ENCODE measurements at regions not wholly inside any gene's neighbourhood (a gene's known extent, or its start where the extent isn't known, plus 50 kb on each side); places are given as distances from the start of the nearest gene placed in this dataset.
"Not testable (repeated sequence)": the region's sequence is repeated elsewhere in the genome, so short reads cannot be mapped to it uniquely, and the experiment has no call there.

GRCh38 chr12:25698772-25699171 is 145.7 kb upstream of the LMNTD1 start:
- DNase-seq, result no peak
- ChIA-PET CTCF (no interaction called here), POLR2A (no interaction called here)
- H3K4me1 Mint-ChIP-seq, result no peaks in the 10 kb centered on the region
- no peaks in the 10 kb centered on the region for H3K36me3 Mint-ChIP-seq
- H3K27ac Mint-ChIP-seq, result no peak overlapping the region
- Histone ChIP-seq H3K9me3 (ENCODE audit: low read length) (no peaks in the 10 kb centered on the region), H3K27ac (ENCODE audit: low read depth, low read length) (no peak overlapping the region), H3K27me3 (ENCODE audit: insufficient read depth, low read length, poor library complexity, severe bottlenecking) (no peaks in the 10 kb centered on the region), H3K4me1 (ENCODE audit: insufficient read depth, low read length) (no peaks in the 10 kb centered on the region), H3K4me3 (ENCODE audit: low read length) (no peak overlapping the region), H3K36me3 (ENCODE audit: insufficient read depth, low read length) (no peaks in the 10 kb centered on the region)
- H3K9me3 Mint-ChIP-seq, result peaks cover 0 to 3% (median 0%) of the 10 kb centered on the region in 5 donors
- H3K27me3 Mint-ChIP-seq, result peaks cover 0 to 3% of the 10 kb centered on the region in 2 donors
- H3K4me3 Mint-ChIP-seq, result no peak overlapping the region

- Histone ChIP-seq H3K36me3 (ENCODE audit: insufficient read depth, low read length) (no peaks in the 10 kb centered on the region), H3K27ac (ENCODE audit: low read depth, low read length) (no peak overlapping the region), H3K4me1 (ENCODE audit: insufficient read depth, low read length) (no peaks in the 10 kb centered on the region), H3K4me3 (ENCODE audit: low read length) (no peak overlapping the region), H3K9me3 (ENCODE audit: low read length) (no peaks in the 10 kb centered on the region), H3K27me3 (ENCODE audit: insufficient read depth, low read length, poor library complexity, severe bottlenecking) (no peaks in the 10 kb centered on the region)
- Mint-ChIP-seq H3K27me3 (peaks cover 0 to 3% of the 10 kb centered on the region in 2 donors), H3K4me3 (no peak overlapping the region), H3K36me3 (no peaks in the 10 kb centered on the region), H3K4me1 (no peaks in the 10 kb centered on the region), H3K9me3 (peaks cover 0 to 3% (median 0%) of the 10 kb centered on the region in 5 donors), H3K27ac (no peak overlapping the region)
- ChIA-PET CTCF (no interaction called here), POLR2A (no interaction called here)
- no peak for DNase-seq
These were observed 146.4 kb upstream of the LMNTD1 start for GRCh38 chr12:25699454-25699853.

- no peaks in the 10 kb centered on the region for H3K9me3 ChIP-seq (ENCODE audit: low read length)
- no peak overlapping the region for H3K4me3 ChIP-seq (ENCODE audit: low read length)
- H3K4me3 Mint-ChIP-seq, result no peak overlapping the region
- H3K27ac Mint-ChIP-seq, result no peak overlapping the region
- no peak for DNase-seq
- H3K27me3 ChIP-seq (ENCODE audit: insufficient read depth, low read length, poor library complexity, severe bottlenecking), result no peaks in the 10 kb centered on the region
- H3K36me3 ChIP-seq (ENCODE audit: insufficient read depth, low read length), result no peaks in the 10 kb centered on the region
- ChIA-PET POLR2A (no interaction called here), CTCF (no interaction called here)
- H3K27me3 Mint-ChIP-seq, result peaks cover 0 to 3% of the 10 kb centered on the region in 2 donors
- peaks cover 0 to 3% (median 0%) of the 10 kb centered on the region in 5 donors for H3K9me3 Mint-ChIP-seq
- no peak overlapping the region for H3K27ac ChIP-seq (ENCODE audit: low read depth, low read length)
- H3K36me3 Mint-ChIP-seq, result no peaks in the 10 kb centered on the region
- no peaks in the 10 kb centered on the region for H3K4me1 Mint-ChIP-seq
- H3K4me1 ChIP-seq (ENCODE audit: insufficient read depth, low read length), result no peaks in the 10 kb centered on the region
These were observed 148.2 kb upstream of the LMNTD1 start for GRCh38 chr12:25701290-25701689.

- POLR2A ChIA-PET, result no interaction called here
- Mint-ChIP-seq H3K27ac (peak overlapping the region in 1 of 8 donors; percentile 2), H3K9me3 (peaks cover 0 to 3% (median 0%) of the 10 kb centered on the region in 5 donors)
These were observed 149.5 kb upstream of the LMNTD1 start for GRCh38 chr12:25702553-25702952.

GRCh38 chr12:25705261-25705660 is 152.2 kb upstream of the LMNTD1 start:
- no peaks in the 10 kb centered on the region for H3K4me1 Mint-ChIP-seq
- H3K36me3 ChIP-seq (ENCODE audit: insufficient read depth, low read length), result no peaks in the 10 kb centered on the region
- no peak overlapping the region for H3K27ac Mint-ChIP-seq
- no peak for DNase-seq
- no peaks in the 10 kb centered on the region for H3K9me3 ChIP-seq (ENCODE audit: low read length)
- POLR2A ChIA-PET, result no interaction called here
- no peak overlapping the region for H3K4me3 ChIP-seq (ENCODE audit: low read length)
- H3K4me1 ChIP-seq (ENCODE audit: insufficient read depth, low read length), result no peaks in the 10 kb centered on the region
- CTCF ChIA-PET, result no interaction called here
- no peak overlapping the region for H3K4me3 Mint-ChIP-seq
- H3K27me3 Mint-ChIP-seq, result no peaks in the 10 kb centered on the region
- no peaks in the 10 kb centered on the region for H3K27me3 ChIP-seq (ENCODE audit: insufficient read depth, low read length, poor library complexity, severe bottlenecking)
- H3K36me3 Mint-ChIP-seq, result no peaks in the 10 kb centered on the region
- peaks cover 0 to 3% (median 0%) of the 10 kb centered on the region in 5 donors for H3K9me3 Mint-ChIP-seq
- H3K27ac ChIP-seq (ENCODE audit: low read depth, low read length), result no peak overlapping the region

More at GRCh38 chr12:25702553-25702952, 149.5 kb upstream of the LMNTD1 start:
- DNase-seq, result no peak
- Histone ChIP-seq H3K27me3 (ENCODE audit: insufficient read depth, low read length, poor library complexity, severe bottlenecking) (no peaks in the 10 kb centered on the region), H3K4me3 (ENCODE audit: low read length) (no peak overlapping the region), H3K27ac (ENCODE audit: low read depth, low read length) (no peak overlapping the region), H3K4me1 (ENCODE audit: insufficient read depth, low read length) (no peaks in the 10 kb centered on the region), H3K9me3 (ENCODE audit: low read length) (no peaks in the 10 kb centered on the region), H3K36me3 (ENCODE audit: insufficient read depth, low read length) (no peaks in the 10 kb centered on the region)
- CTCF ChIA-PET, result no interaction called here
- H3K4me1 Mint-ChIP-seq, result no peaks in the 10 kb centered on the region
- H3K4me3 Mint-ChIP-seq, result no peak overlapping the region
- peaks cover 0 to 3% of the 10 kb centered on the region in 2 donors for H3K27me3 Mint-ChIP-seq
- H3K36me3 Mint-ChIP-seq, result no peaks in the 10 kb centered on the region

GRCh38 chr12:25706646-25707045 is 153.6 kb upstream of the LMNTD1 start:
- H3K4me3 ChIP-seq (ENCODE audit: low read length); H3K27me3 Mint-ChIP-seq; H3K4me1 ChIP-seq (ENCODE audit: insufficient read depth, low read length); H3K36me3 Mint-ChIP-seq; H3K4me3 Mint-ChIP-seq; H3K27ac Mint-ChIP-seq; H3K36me3 ChIP-seq (ENCODE audit: insufficient read depth, low read length); H3K4me1 Mint-ChIP-seq; POLR2A ChIA-PET; H3K27ac ChIP-seq (ENCODE audit: low read depth, low read length); H3K27me3 ChIP-seq (ENCODE audit: insufficient read depth, low read length, poor library complexity, severe bottlenecking); CTCF ChIA-PET; DNase-seq; H3K9me3 ChIP-seq (ENCODE audit: low read length); H3K9me3 Mint-ChIP-seq: not testable (repeated sequence)

- H3K36me3 ChIP-seq (ENCODE audit: insufficient read depth, low read length), result no peaks in the 10 kb centered on the region
- Mint-ChIP-seq H3K36me3 (no peaks in the 10 kb centered on the region), H3K27ac (no peak overlapping the region), H3K4me1 (no peaks in the 10 kb centered on the region), H3K27me3 (no peaks in the 10 kb centered on the region), H3K4me3 (no peak overlapping the region), H3K9me3 (peaks cover 0 to 3% (median 0%) of the 10 kb centered on the region in 5 donors)
- CTCF ChIA-PET, result no interaction called here
- DNase-seq, result no peak
- no peaks in the 10 kb centered on the region for H3K27me3 ChIP-seq (ENCODE audit: insufficient read depth, low read length, poor library complexity, severe bottlenecking)
- H3K4me3 ChIP-seq (ENCODE audit: low read length), result no peak overlapping the region
- H3K27ac ChIP-seq (ENCODE audit: low read depth, low read length), result no peak overlapping the region
- H3K9me3 ChIP-seq (ENCODE audit: low read length), result no peaks in the 10 kb centered on the region
- no peaks in the 10 kb centered on the region for H3K4me1 ChIP-seq (ENCODE audit: insufficient read depth, low read length)
- POLR2A ChIA-PET, result no interaction called here
These were observed 154.0 kb upstream of the LMNTD1 start for GRCh38 chr12:25707056-25707455.

- Histone ChIP-seq H3K4me1 (ENCODE audit: insufficient read depth, low read length) (no peaks in the 10 kb centered on the region), H3K27ac (ENCODE audit: low read depth, low read length) (no peak overlapping the region), H3K27me3 (ENCODE audit: insufficient read depth, low read length, poor library complexity, severe bottlenecking) (no peaks in the 10 kb centered on the region), H3K36me3 (ENCODE audit: insufficient read depth, low read length) (no peaks in the 10 kb centered on the region), H3K4me3 (ENCODE audit: low read length) (no peak overlapping the region), H3K9me3 (ENCODE audit: low read length) (no peaks in the 10 kb centered on the region)
- CTCF ChIA-PET, result no interaction called here
- Mint-ChIP-seq H3K36me3 (no peaks in the 10 kb centered on the region), H3K27ac (no peak overlapping the region), H3K4me3 (no peak overlapping the region), H3K4me1 (no peaks in the 10 kb centered on the region), H3K9me3 (peaks cover 0 to 3% (median 0%) of the 10 kb centered on the region in 5 donors), H3K27me3 (peaks cover 0 to 3% of the 10 kb centered on the region in 2 donors)
- no peak for DNase-seq
- POLR2A ChIA-PET, result no interaction called here
These were observed 155.6 kb upstream of the LMNTD1 start for GRCh38 chr12:25708661-25709060.

GRCh38 chr12:25710128-25710527 is 157.0 kb upstream of the LMNTD1 start:
- Mint-ChIP-seq H3K27me3 (peaks cover 0 to 3% of the 10 kb centered on the region in 2 donors), H3K4me3 (no peak overlapping the region), H3K27ac (no peak overlapping the region), H3K36me3 (no peaks in the 10 kb centered on the region), H3K4me1 (no peaks in the 10 kb centered on the region), H3K9me3 (peaks cover 0 to 3% (median 0%) of the 10 kb centered on the region in 5 donors)
- H3K36me3 ChIP-seq (ENCODE audit: insufficient read depth, low read length), result no peaks in the 10 kb centered on the region
- H3K27me3 ChIP-seq (ENCODE audit: insufficient read depth, low read length, poor library complexity, severe bottlenecking), result no peaks in the 10 kb centered on the region
- H3K27ac ChIP-seq (ENCODE audit: low read depth, low read length), result no peak overlapping the region
- DNase-seq, result no peak
- no peak overlapping the region for H3K4me3 ChIP-seq (ENCODE audit: low read length)
- POLR2A ChIA-PET, result no interaction called here
- CTCF ChIA-PET, result no interaction called here
- no peaks in the 10 kb centered on the region for H3K4me1 ChIP-seq (ENCODE audit: insufficient read depth, low read length)
- H3K9me3 ChIP-seq (ENCODE audit: low read length), result no peaks in the 10 kb centered on the region
